Esophagus squamous epithelium (tissue), 4 donors: ENCODE measurements at regions not wholly inside any gene's neighbourhood (a gene's known extent, or its start where the extent isn't known, plus 50 kb on each side); places are given as distances from the start of the nearest gene placed in this dataset.

Source experiments
- CTCF ChIP-seq, 6 experiments: fragments of 450-650 bp in 4 of 6; fragments of 200-600 bp in 2 of 6; sonication (generic) in 2 of 6; IDR thresholded peaks; one replicate each; pipeline ENCODE4 v1.5.1; 2016 to 2019; ENCODE audit warnings: antibody characterized with exemption in 6 of 6, mild to moderate bottlenecking in 4 of 6, moderate library complexity in 4 of 6
- POLR2A ChIP-seq, 4 donors: fragments of 450-650 bp; IDR thresholded peaks; one replicate each; pipeline ENCODE4 v1.6.1; 2017; ENCODE audit warnings: antibody characterized with exemption in 4 of 4, mild to moderate bottlenecking in 4 of 4, moderate library complexity in 3 of 4

GRCh38 chr4:85372966-85373365, 102.0 kb upstream of the ARHGAP24 start:
- no peak for TF ChIP-seq CTCF (IDR thresholded peaks at IDR 0.05)
- TF ChIP-seq POLR2A (IDR thresholded peaks at IDR 0.05), result no peak
